HG02588 (cell line): ENCODE measurements at regions not wholly inside any gene's neighbourhood (a gene's known extent, or its start where the extent isn't known, plus 50 kb on each side); places are given as distances from the start of the nearest gene placed in this dataset.
A peak's percentile ranks its signal among the peaks of the same experiment; 100 is the strongest.

ENCODE experiments used
- ATAC-seq: cut with Tn5 transposase; IDR thresholded peaks from one replicate; pipeline ENCODE4 v1.9.1; 2021; ENCODE audit warnings: mild to moderate bottlenecking, moderate library complexity; ENCODE audit not compliant: unreplicated experiment

GRCh38 chr13:62093984-62094780 lies 678.5 kb upstream of the PCDH20 start:
- no peak for ATAC-seq

GRCh38 chr13:62092949-62093348 lies 677.3 kb upstream of the PCDH20 start:
- no peak for ATAC-seq

GRCh38 chr13:62092536-62092935 lies 676.9 kb upstream of the PCDH20 start:
- ATAC-seq: no peak

- ATAC-seq: no peak
Measured at GRCh38 chr13:62088165-62088564, 672.5 kb upstream of the PCDH20 start.

GRCh38 chr13:62087124-62087523 lies 671.5 kb upstream of the PCDH20 start:
- ATAC-seq: no peak

- ATAC-seq: no peak
Measured at GRCh38 chr13:62085337-62086229, 669.9 kb upstream of the PCDH20 start.

- no peak for ATAC-seq
Measured at GRCh38 chr13:62084728-62085127, 669.1 kb upstream of the PCDH20 start.

GRCh38 chr13:62067821-62068220 lies 652.2 kb upstream of the PCDH20 start:
- ATAC-seq: no peak

GRCh38 chr13:62065016-62065415 lies 649.4 kb upstream of the PCDH20 start:
- no peak for ATAC-seq

- no peak for ATAC-seq
Measured at GRCh38 chr13:62061751-62062150, 646.1 kb upstream of the PCDH20 start.

GRCh38 chr13:62060570-62060969 lies 644.9 kb upstream of the PCDH20 start:
- no peak for ATAC-seq

- no peak for ATAC-seq
Measured at GRCh38 chr13:62057286-62057685, 641.6 kb upstream of the PCDH20 start.

- no peak for ATAC-seq
Measured at GRCh38 chr13:62049992-62050391, 634.3 kb upstream of the PCDH20 start.

- ATAC-seq: no peak
Measured at GRCh38 chr13:62046512-62046911, 630.9 kb upstream of the PCDH20 start.

GRCh38 chr13:62043600-62043999 lies 628.0 kb upstream of the PCDH20 start:
- no peak for ATAC-seq

GRCh38 chr13:62040806-62041205 lies 625.2 kb upstream of the PCDH20 start:
- no peak for ATAC-seq

GRCh38 chr13:62040078-62040477 lies 624.4 kb upstream of the PCDH20 start:
- ATAC-seq: no peak

GRCh38 chr13:62038214-62038613 lies 622.6 kb upstream of the PCDH20 start:
- ATAC-seq: peak; percentile 55

- no peak for ATAC-seq
Measured at GRCh38 chr13:62035981-62036380, 620.3 kb upstream of the PCDH20 start.

GRCh38 chr13:62033934-62034333 lies 618.3 kb upstream of the PCDH20 start:
- no peak for ATAC-seq

GRCh38 chr13:62022369-62022768 lies 606.7 kb upstream of the PCDH20 start:
- ATAC-seq: no peak

GRCh38 chr13:62019858-62020257 lies 604.2 kb upstream of the PCDH20 start:
- ATAC-seq: no peak
